Body of pancreas (tissue), 4 donors: ENCODE measurements at regions not wholly inside any gene's neighbourhood (a gene's known extent, or its start where the extent isn't known, plus 50 kb on each side); places are given as distances from the start of the nearest gene placed in this dataset.

Experiments
- ATAC-seq: fragments of 150-250 bp; one replicate; pipeline ENCODE4 v1.9.1; 2016
- DNase-seq, 4 donors: peaks; one replicate each; pipeline ENCODE4 v3.0.0-alpha.2; 2019
- H3K27ac ChIP-seq, 4 donors: fragments of 200-600 bp; sonication (generic); 1 replicate in 3 of 4; 2 replicates in 1 of 4; pipeline versions ENCODE4 v1.5.1 to v1.6.1; 2016 to 2019; ENCODE audit warnings: mild to moderate bottlenecking in 1 of 4, mixed read lengths in 1 of 4, moderate library complexity in 1 of 4
- H3K27me3 ChIP-seq, 2 donors: fragments of 200-600 bp; sonication (generic); one replicate each; pipeline ENCODE4 v1.6.0; 2016; ENCODE audit warnings: mild to moderate bottlenecking in 1 of 2
- H3K36me3 ChIP-seq, 2 donors: fragments of 200-600 bp; sonication (generic); replicated peaks in 1 of 2; 2 replicates each; pipeline ENCODE4 v1.5.1; 2016; ENCODE audit warnings: low read depth in 2 of 2; ENCODE audit not compliant: insufficient read depth in 1 of 2
- H3K4me1 ChIP-seq: fragments of 200-600 bp; sonication (generic); one replicate; pipeline ENCODE4 v1.6.0; 2016
- H3K4me3 ChIP-seq, 2 donors: fragments of 200-600 bp; sonication (generic); 1 replicate in 1 of 2; 2 replicates in 1 of 2; pipeline ENCODE4 v1.5.1; 2016 to 2019
- H3K9me3 ChIP-seq, 3 donors: fragments of 200-600 bp; sonication (generic); 1 replicate in 2 of 3; 2 replicates in 1 of 3; pipeline ENCODE4 v1.5.1; 2016
- CTCF ChIP-seq, 7 experiments: fragments of 450-650 bp in 4 of 7; fragments of 200-600 bp in 3 of 7; sonication (generic) in 3 of 7; IDR thresholded peaks; one replicate each; pipeline ENCODE4 v1.5.1; 2016 to 2019; ENCODE audit warnings: antibody characterized with exemption in 7 of 7
- POLR2A ChIP-seq, 3 donors: fragments of 450-650 bp; IDR thresholded peaks; one replicate each; pipeline ENCODE4 v1.6.1; 2016; ENCODE audit warnings: antibody characterized with exemption in 3 of 3, mild to moderate bottlenecking in 2 of 3
- WGBS, 2 donors: methylation state at CpG; one replicate each; pipeline ENCODE4 v1.1.5; 2017; 5-methylcytosine and 5-hydroxymethylcytosine counted together
- intact Hi-C: fragments of 100-400 bp; cut with DNase I; formaldehyde crosslinking; loops from one replicate; pipeline ENCODE4 v1.15.1; 2023

GRCh38 chr2:77838441-77838840 lies 316.3 kb upstream of the LRRTM4 start:
- H3K36me3 ChIP-seq = no peaks in the 10 kb centered on the region
- no peak overlapping the region for H3K27ac ChIP-seq
- TF ChIP-seq CTCF (IDR thresholded peaks at IDR 0.05) (no peak), POLR2A (IDR thresholded peaks at IDR 0.05) (no peak)
- H3K4me3 ChIP-seq = no peak overlapping the region
- H3K27me3 ChIP-seq = no peaks in the 10 kb centered on the region
- H3K4me1 ChIP-seq = no peaks in the 10 kb centered on the region
- ATAC-seq (no peak), DNase-seq (no peak)
- no peaks in the 10 kb centered on the region for H3K9me3 ChIP-seq
- intact Hi-C loops = no loop called here

DNA sequence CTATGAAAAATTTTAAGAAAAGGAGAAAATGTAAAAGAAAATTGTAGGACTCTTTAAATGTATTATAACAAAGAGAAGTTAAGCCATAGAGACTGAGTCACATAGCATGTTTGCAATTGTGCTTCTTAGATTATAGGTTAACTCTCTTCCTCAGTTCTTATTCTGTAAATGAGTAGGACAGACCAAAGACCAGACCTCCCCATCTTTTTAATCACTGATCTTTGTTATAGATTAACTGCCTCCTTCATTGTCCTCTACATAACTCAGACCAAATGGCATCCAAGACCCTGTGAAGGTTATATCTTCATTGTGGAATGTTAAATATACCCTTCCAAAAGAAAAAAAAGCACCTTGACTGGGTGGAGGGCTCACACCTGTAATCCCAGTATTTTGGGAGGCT lies 316.9 kb upstream of the LRRTM4 start:
- no peak for TF ChIP-seq POLR2A (IDR thresholded peaks at IDR 0.05)
- TF ChIP-seq CTCF (IDR thresholded peaks at IDR 0.05) = no peak
- DNase-seq (no peak), ATAC-seq (no peak)
- Histone ChIP-seq H3K36me3 (no peaks in the 10 kb centered on the region), H3K4me3 (no peak overlapping the region), H3K9me3 (no peaks in the 10 kb centered on the region), H3K27me3 (no peaks in the 10 kb centered on the region), H3K27ac (no peak overlapping the region), H3K4me1 (no peaks in the 10 kb centered on the region)
- intact Hi-C loops = no loop called here

DNA sequence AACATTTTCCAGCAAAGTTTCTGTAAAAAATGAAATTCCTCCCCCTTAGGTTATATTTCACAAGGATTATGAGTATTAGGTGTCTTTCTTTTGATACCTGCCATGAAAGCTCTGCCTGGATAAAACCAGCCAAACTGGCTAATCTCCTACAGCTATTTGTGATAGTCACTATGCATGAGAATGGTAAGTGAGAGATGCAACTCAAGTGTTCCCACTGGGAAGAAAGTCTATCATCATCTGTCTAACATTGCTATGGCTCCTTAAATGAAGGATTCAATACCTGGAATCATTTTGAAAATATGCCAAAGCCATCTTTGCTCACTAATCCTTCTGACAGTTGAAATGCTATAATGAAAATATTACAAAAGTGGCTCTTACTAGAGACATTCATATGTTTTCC lies 339.9 kb upstream of the LRRTM4 start:
- Histone ChIP-seq H3K27me3 (no peaks in the 10 kb centered on the region), H3K9me3 (peaks cover 0 to under 1% (median 0%) of the 10 kb centered on the region in 3 donors), H3K4me1 (no peaks in the 10 kb centered on the region), H3K36me3 (no peaks in the 10 kb centered on the region), H3K27ac (no peak overlapping the region), H3K4me3 (no peak overlapping the region)
- TF ChIP-seq POLR2A (IDR thresholded peaks at IDR 0.05) (no peak), CTCF (IDR thresholded peaks at IDR 0.05) (no peak)
- ATAC-seq (no peak), DNase-seq (no peak)
- intact Hi-C loops = no loop called here

GRCh38 chr2:77864426-77864825 lies 342.2 kb upstream of the LRRTM4 start:
- intact Hi-C loops = no loop called here
- DNase-seq (no peak), ATAC-seq (no peak)
- H3K4me1 ChIP-seq = no peaks in the 10 kb centered on the region
- no peaks in the 10 kb centered on the region for H3K27me3 ChIP-seq
- TF ChIP-seq CTCF (IDR thresholded peaks at IDR 0.05) (no peak), POLR2A (IDR thresholded peaks at IDR 0.05) (no peak)
- no peaks in the 10 kb centered on the region for H3K9me3 ChIP-seq
- no peak overlapping the region for H3K4me3 ChIP-seq
- 83 to 86% methylated on average over 4 of the region's 4 CpGs for WGBS, 2 donors
- no peaks in the 10 kb centered on the region for H3K36me3 ChIP-seq
- no peak overlapping the region for H3K27ac ChIP-seq

GRCh38 chr2:77866661-77867060 lies 344.5 kb upstream of the LRRTM4 start:
- H3K27me3 ChIP-seq = no peaks in the 10 kb centered on the region
- intact Hi-C loops = no loop called here
- H3K36me3 ChIP-seq = no peaks in the 10 kb centered on the region
- H3K4me1 ChIP-seq = no peaks in the 10 kb centered on the region
- 41 to 47% methylated on average over 3 of the region's 3 CpGs for WGBS, 2 donors
- no peaks in the 10 kb centered on the region for H3K9me3 ChIP-seq
- H3K4me3 ChIP-seq = no peak overlapping the region
- no peak overlapping the region for H3K27ac ChIP-seq
- TF ChIP-seq POLR2A (IDR thresholded peaks at IDR 0.05) = no peak
- no peak for TF ChIP-seq CTCF (IDR thresholded peaks at IDR 0.05)
- no peak for DNase-seq
- no peak for ATAC-seq
